K562 (cell line): ENCODE measurements at regions not wholly inside any gene's neighbourhood (a gene's known extent, or its start where the extent isn't known, plus 50 kb on each side); places are given as distances from the start of the nearest gene placed in this dataset.
A peak's percentile ranks its signal among the peaks of the same experiment; 100 is the strongest.
"Not testable (repeated sequence)": the region's sequence is repeated elsewhere in the genome, so short reads cannot be mapped to it uniquely, and the experiment has no call there.

Source experiments
- ATAC-seq: fragments of 200-7000 bp; cut with Tn5 transposase; 3 replicates; pipeline ENCODE4 v1.9.1; 2020; ENCODE audit warnings: moderate library complexity
- BruUV-seq: library from RNA; stranded (reverse); fragments of 400-500 nt; replicated peaks from 2 replicates; lab custom pipeline; 2021; lab: Mats Ljungman, UMichigan
- CTCF ChIA-PET: fragments of 300-600 bp; formaldehyde crosslinking; extraction: SDS; loops from one replicate; lab custom pipeline; 2021; ENCODE audit warnings: low intra/inter-chr PET ratio; lab: Yijun Ruan, JAX
- POLR2A ChIA-PET: fragments of 300-600, 350-650 bp; sonication (Branson Sonifier 250); formaldehyde crosslinking; extraction: SDS; loops from one replicate; lab custom pipeline; 2021; ENCODE audit warnings: antibody characterized with exemption, inconsistent platforms; lab: Yijun Ruan, JAX
- DNase-seq, 4 experiments: peaks; one replicate each; pipeline versions ENCODE4 v3.0.0 to v3.0.0-alpha.2; 2011 to 2018; ENCODE audit warnings: low spot score in 3 of 4, mixed read lengths in 3 of 4; ENCODE audit errors: extremely low read depth in 1 of 4
- FAIRE-seq: peaks from 2 replicates; lab custom pipeline; 2011; peaks lifted over from hg19 to GRCh38; lab: Jason Lieb, UNC
- H2AFZ ChIP-seq: 2 replicates; pipeline ENCODE4 v1.6.0; 2011; ENCODE audit warnings: low read depth, low read length, control low read depth, inconsistent platforms
- H3K27ac ChIP-seq: fragments of 200-600 bp; 3 replicates; pipeline ENCODE4 v1.8.0; 2011; ENCODE audit warnings: low read depth, mild to moderate bottlenecking, control low read depth, inconsistent platforms, low read length, moderate library complexity, mixed read lengths; ENCODE audit errors: extremely low read depth
- H3K27me3 ChIP-seq, 2 experiments: fragments of 300-600 bp in 1 of 2; 2 replicates in 1 of 2; 3 replicates in 1 of 2; pipeline versions ENCODE4 v1.6.0 to v1.8.0; 2011; ENCODE audit warnings: inconsistent platforms in 2 of 2, low read length in 2 of 2, mild to moderate bottlenecking in 1 of 2, mixed read lengths in 1 of 2, moderate library complexity in 1 of 2; ENCODE audit not compliant: control insufficient read depth in 2 of 2, insufficient read depth in 2 of 2
- H3K36me3 ChIP-seq: fragments of 300-600 bp; 3 replicates; pipeline ENCODE4 v1.8.0; 2011; ENCODE audit warnings: mild to moderate bottlenecking, low read length, inconsistent platforms; ENCODE audit not compliant: control insufficient read depth, insufficient read depth
- H3K4me1 ChIP-seq, 2 experiments: fragments of 200-600 bp in 1 of 2; replicated peaks in 1 of 2; 2 replicates in 1 of 2; 3 replicates in 1 of 2; pipeline versions ENCODE4 v1.5.1 to v1.8.0; 2011; ENCODE audit warnings: inconsistent platforms in 2 of 2, low read length in 2 of 2, mild to moderate bottlenecking in 1 of 2, mixed read lengths in 1 of 2, moderate library complexity in 1 of 2; ENCODE audit not compliant: control insufficient read depth in 2 of 2, insufficient read depth in 2 of 2
- H3K4me2 ChIP-seq: 2 replicates; pipeline ENCODE4 v1.6.1; 2011; ENCODE audit warnings: low read length, control low read depth, inconsistent platforms, mixed read lengths; ENCODE audit not compliant: insufficient read depth
- H3K4me3 ChIP-seq: fragments of 200-600 bp; sonication (generic), shearing (Covaris generic); 2 replicates; pipeline ENCODE4 v1.5.1; 2016; ENCODE audit warnings: control low read depth, inconsistent platforms
- H3K79me2 ChIP-seq: fragments of 200-600 bp; 3 replicates; pipeline ENCODE4 v1.8.0; 2011; ENCODE audit warnings: low read length, inconsistent platforms; ENCODE audit not compliant: control insufficient read depth, insufficient read depth
- H3K9ac ChIP-seq, 2 experiments: 2 replicates each; pipeline versions ENCODE4 v1.6.0 to v1.6.1; 2011; ENCODE audit warnings: low read depth in 2 of 2, low read length in 2 of 2, control low read depth in 1 of 2, inconsistent platforms in 1 of 2, mild to moderate bottlenecking in 1 of 2, mixed read lengths in 1 of 2; ENCODE audit not compliant: insufficient read depth in 1 of 2
- H3K9me1 ChIP-seq: one replicate; pipeline ENCODE4 v1.6.0; 2011; ENCODE audit warnings: inconsistent platforms, mild to moderate bottlenecking, low read length, moderate library complexity; ENCODE audit not compliant: control insufficient read depth, insufficient read depth
- H3K9me3 ChIP-seq: replicated peaks from 2 replicates; pipeline ENCODE4 v1.5.1; 2011; ENCODE audit warnings: low read depth, low read length, inconsistent platforms; ENCODE audit not compliant: control insufficient read depth, insufficient read depth
- H4K20me1 ChIP-seq: replicated peaks from 2 replicates; pipeline ENCODE4 v1.6.1; 2011; ENCODE audit warnings: low read length, inconsistent platforms, mixed read lengths; ENCODE audit not compliant: control insufficient read depth, insufficient read depth
- WGBS: fragments of 100-300 bp; shearing (Covaris generic); methylation state at CpG from one replicate; pipeline ENCODE4 v1.1.6; 2016; ENCODE audit warnings: low coverage, mixed read lengths; ENCODE audit not compliant: insufficient coverage; ENCODE audit errors: missing lambda C conversion rate; 5-methylcytosine and 5-hydroxymethylcytosine counted together
- in situ Hi-C: fragments of 300-500 bp; cut with MboI; formaldehyde crosslinking; loops from 4 replicates; pipeline ENCODE4 v1.15.0; 2018; ENCODE audit warnings: inconsistent platforms, mixed read lengths
- intact Hi-C: fragments of 100-400 bp; cut with micrococcal nuclease; formaldehyde crosslinking; loops from 2 replicates; pipeline ENCODE4 v1.14.2; 2022

DNA sequence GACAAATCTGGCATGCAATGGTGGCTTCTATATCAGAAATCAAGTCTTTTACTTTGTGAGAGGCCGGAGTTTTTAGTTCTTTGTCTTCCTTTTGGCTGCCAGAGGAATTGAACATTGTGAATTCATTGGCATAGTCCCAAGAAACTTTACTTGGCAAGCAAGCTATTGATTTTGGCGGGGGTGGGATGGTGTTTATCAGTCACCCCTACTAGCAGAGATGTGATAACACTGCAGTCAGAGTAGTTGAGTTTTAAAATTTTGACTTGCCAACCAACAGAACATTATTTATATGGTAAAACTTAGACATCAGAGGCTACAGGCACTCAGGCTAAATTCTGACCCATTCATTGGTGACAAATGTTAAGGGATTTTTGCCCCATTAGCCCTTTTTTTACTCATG lies 129.7 kb downstream of the FAM72C start:
- BruUV-seq, ATAC-seq, H3K4me1 ChIP-seq, H3K4me2 ChIP-seq, H3K27me3 ChIP-seq, intact Hi-C loops, POLR2A ChIA-PET, H3K9me3 ChIP-seq, H2AFZ ChIP-seq, H3K79me2 ChIP-seq, DNase-seq, H3K9ac ChIP-seq, H3K27ac ChIP-seq, H4K20me1 ChIP-seq, in situ Hi-C loops, H3K9me1 ChIP-seq, H3K36me3 ChIP-seq, H3K4me3 ChIP-seq, CTCF ChIA-PET: not testable (repeated sequence)
- 0% methylated on average over 1 of the region's 2 CpGs for WGBS
- FAIRE-seq = peak; percentile 40

DNA sequence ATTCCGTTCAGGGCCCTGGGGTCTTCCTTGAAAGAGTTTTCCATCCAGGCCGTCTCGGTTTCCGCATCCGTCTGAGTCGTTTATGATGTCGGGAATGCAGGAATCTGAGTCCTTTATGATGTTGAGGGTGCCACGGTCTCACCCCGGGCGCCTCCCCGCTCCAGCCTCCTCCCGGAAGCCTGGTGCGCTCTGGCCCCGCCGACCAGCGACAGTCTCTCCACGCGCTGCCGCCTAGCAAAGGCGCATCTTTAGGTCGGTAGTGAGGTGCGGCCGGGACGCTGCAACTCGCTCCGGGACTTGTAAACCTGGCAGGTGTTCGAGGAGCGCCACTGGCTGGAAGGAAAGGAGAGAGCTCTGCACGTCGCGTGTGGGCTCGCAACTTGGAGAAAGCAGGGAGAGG lies 132.6 kb downstream of the FAM72C start:
- H3K9ac ChIP-seq, H4K20me1 ChIP-seq, H3K9me3 ChIP-seq, H3K4me3 ChIP-seq, H3K27ac ChIP-seq, POLR2A ChIA-PET, H3K27me3 ChIP-seq, DNase-seq, BruUV-seq, FAIRE-seq, H3K36me3 ChIP-seq, CTCF ChIA-PET, H2AFZ ChIP-seq, ATAC-seq, H3K4me2 ChIP-seq, H3K79me2 ChIP-seq, intact Hi-C loops, H3K4me1 ChIP-seq, H3K9me1 ChIP-seq, in situ Hi-C loops: not testable (repeated sequence)
- 36% methylated on average over 1 of the region's 32 CpGs for WGBS

DNA sequence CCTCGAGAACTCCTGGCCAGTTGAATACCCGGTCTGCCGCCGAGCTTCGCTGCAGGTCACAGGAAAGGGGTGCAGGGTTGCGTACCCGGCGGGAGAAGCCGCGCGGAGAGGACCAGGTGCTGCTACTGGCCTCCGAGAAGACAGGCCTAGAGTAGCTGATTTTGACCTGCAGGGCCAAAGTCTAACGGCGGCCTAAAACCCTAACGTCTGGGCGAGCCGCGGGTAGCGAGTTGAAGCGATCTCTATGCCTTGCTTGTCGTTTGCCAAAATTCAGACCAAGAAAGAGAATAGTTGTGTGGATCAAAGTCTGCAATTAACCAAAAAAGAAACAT lies 133.2 kb downstream of the FAM72C start:
- H3K4me2 ChIP-seq, H3K27me3 ChIP-seq, DNase-seq, CTCF ChIA-PET, intact Hi-C loops, H3K9ac ChIP-seq, BruUV-seq, H3K9me1 ChIP-seq, H3K79me2 ChIP-seq, POLR2A ChIA-PET, H3K4me3 ChIP-seq, H4K20me1 ChIP-seq, H3K36me3 ChIP-seq, FAIRE-seq, H3K27ac ChIP-seq, H2AFZ ChIP-seq, H3K9me3 ChIP-seq, in situ Hi-C loops, H3K4me1 ChIP-seq, ATAC-seq: not testable (repeated sequence)
- WGBS = no CpG with 5 or more reads among the region's 21 CpGs

DNA sequence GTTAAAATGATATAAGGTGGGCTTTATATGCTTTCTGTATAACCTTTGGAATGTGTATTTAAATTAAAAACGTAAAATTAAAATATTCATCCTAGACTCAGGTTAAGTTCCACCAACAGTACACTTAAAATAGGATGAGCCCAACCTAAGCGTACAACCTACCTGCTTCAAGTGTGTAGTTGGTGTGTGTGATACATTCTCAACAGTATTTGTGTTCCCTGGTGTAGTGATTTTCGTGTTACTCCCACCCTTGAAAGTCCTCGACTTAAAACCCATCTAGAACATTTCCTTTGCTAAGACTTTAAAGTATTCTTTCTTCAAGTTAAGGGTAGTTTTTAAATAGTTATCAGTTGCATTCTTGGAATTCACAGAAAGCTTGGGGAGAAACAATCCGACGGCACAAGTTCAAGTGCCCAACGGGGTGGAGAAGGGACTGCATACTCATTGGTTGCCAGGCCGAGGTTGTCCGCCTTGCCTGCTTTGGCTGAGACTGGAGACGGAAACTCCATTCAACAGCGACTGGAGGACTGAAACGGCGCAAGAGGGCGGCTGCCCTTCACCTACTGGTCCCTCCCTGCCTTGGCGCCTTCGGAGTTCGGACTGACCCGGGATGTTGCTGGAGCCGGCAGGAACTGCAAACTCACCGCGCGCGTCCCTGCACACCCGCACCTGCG lies 133.7 kb downstream of the FAM72C start:
- H3K27me3 ChIP-seq, H3K9me1 ChIP-seq, H3K36me3 ChIP-seq, intact Hi-C loops, in situ Hi-C loops, H3K27ac ChIP-seq, ATAC-seq, H2AFZ ChIP-seq, H3K4me2 ChIP-seq, H3K79me2 ChIP-seq, CTCF ChIA-PET, H3K4me3 ChIP-seq, H3K9me3 ChIP-seq, DNase-seq, BruUV-seq, H3K4me1 ChIP-seq, H3K9ac ChIP-seq, FAIRE-seq, H4K20me1 ChIP-seq, POLR2A ChIA-PET: not testable (repeated sequence)
- WGBS = 50% methylated on average over 10 of the region's 25 CpGs
